Astrocyte of the cerebellum (primary cell): ENCODE measurements at regions not wholly inside any gene's neighbourhood (a gene's known extent, or its start where the extent isn't known, plus 50 kb on each side); places are given as distances from the start of the nearest gene placed in this dataset.

Experiments
- DNase-seq: peaks from one replicate; pipeline ENCODE4 v3.0.0-alpha.2; 2011; ENCODE audit warnings: low read depth
- H3K4me3 ChIP-seq: 2 replicates; pipeline ENCODE4 v1.5.1; 2011; ENCODE audit warnings: mild to moderate bottlenecking, low read depth, low read length, moderate library complexity
- CTCF ChIP-seq: IDR thresholded peaks from 2 replicates; pipeline ENCODE4 v1.5.1; 2012; ENCODE audit warnings: low read length, low read depth, moderate library complexity, mild to moderate bottlenecking; ENCODE audit errors: missing control alignments
- in situ Hi-C: cut with HindIII; loops from 2 replicates; pipeline ENCODE4 v1.10.0; 2017; ENCODE audit warnings: low sequenced_read_pairs

- H3K4me3 ChIP-seq, result no peak overlapping the region
- in situ Hi-C loops, result no loop called here
- no peak for TF ChIP-seq CTCF
- no peak for DNase-seq
Measured at GRCh38 chr10:29874606-29875269, 184.6 kb downstream of the JCAD start.

GRCh38 chr10:29873941-29874484 lies 185.4 kb downstream of the JCAD start:
- DNase-seq, result no peak
- TF ChIP-seq CTCF, result no peak
- H3K4me3 ChIP-seq, result no peak overlapping the region
- in situ Hi-C loops, result no loop called here

- in situ Hi-C loops, result no loop called here
- no peak overlapping the region for H3K4me3 ChIP-seq
- DNase-seq, result no peak
- TF ChIP-seq CTCF, result no peak
Measured at GRCh38 chr10:29870522-29871044, 188.8 kb downstream of the JCAD start.

- H3K4me3 ChIP-seq, result no peak overlapping the region
- no peak for DNase-seq
- no peak for TF ChIP-seq CTCF
- in situ Hi-C loops, result no loop called here
Measured at GRCh38 chr10:29869593-29869992, 189.8 kb downstream of the JCAD start.

- TF ChIP-seq CTCF, result no peak
- no peak overlapping the region for H3K4me3 ChIP-seq
- DNase-seq, result no peak
- in situ Hi-C loops, result no loop called here
Measured at GRCh38 chr10:29866356-29866755, 193.0 kb downstream of the JCAD start.

DNA sequence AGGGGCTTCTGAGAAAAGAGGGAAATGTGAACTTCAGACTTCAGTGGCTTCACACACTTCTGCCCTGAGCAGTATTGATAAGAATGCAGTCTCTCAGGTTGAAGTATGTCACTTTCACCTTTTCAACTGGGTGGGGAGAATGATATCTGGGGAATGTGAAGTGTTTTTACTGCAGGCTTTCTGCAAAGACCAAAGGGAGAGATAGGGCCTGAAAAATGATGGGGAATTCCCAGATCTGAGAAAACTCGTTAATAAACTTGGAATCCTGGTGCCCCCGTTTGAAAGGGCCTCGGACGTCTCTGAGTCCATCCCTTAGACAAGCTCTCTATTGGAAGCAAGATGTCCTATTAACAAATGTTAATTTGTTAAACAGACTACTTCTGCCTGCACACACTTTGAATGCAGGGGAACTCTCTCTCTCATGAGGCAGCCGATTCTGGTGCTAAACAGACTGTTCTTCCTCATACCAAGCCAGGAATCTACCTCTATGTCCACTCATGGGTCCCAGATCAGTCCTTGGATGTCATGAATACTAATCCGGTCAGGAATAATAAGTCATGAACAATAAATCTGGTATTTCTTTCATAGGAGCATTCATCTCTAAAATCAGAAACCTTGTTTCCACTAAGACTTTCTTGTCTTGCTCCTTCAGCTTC lies 193.6 kb downstream of the JCAD start:
- in situ Hi-C loops, result no loop called here
- no peak for TF ChIP-seq CTCF
- H3K4me3 ChIP-seq, result no peak overlapping the region
- no peak for DNase-seq
